ENCODE measurements at regions not wholly inside any gene's neighbourhood (a gene's known extent, or its start where the extent isn't known, plus 50 kb on each side); places are given as distances from the start of the nearest gene placed in this dataset.

GRCh38 chr9:88784960-88785359, 206.3 kb upstream of the S1PR3 start:
- H2AFZ ChIP-seq (ENCODE audit: low read depth, low read length), result no peak overlapping the region
- BruUV-seq (replicated peaks), result no TSS peak
- H3K79me2 ChIP-seq (ENCODE audit: control insufficient read depth, insufficient read depth, low read length), result no peaks in the 10 kb centered on the region
- H3K27me3 ChIP-seq (ENCODE audit: control insufficient read depth in 2 of 2, insufficient read depth in 2 of 2, low read length in 2 of 2), result no peaks in the 10 kb centered on the region
- dilution Hi-C loops (cut with MboI; ENCODE audit: extremely low pct_ligation_motif_present, low sequenced_read_pairs) (no loop called here), intact Hi-C loops (cut with micrococcal nuclease) (no loop called here)
- no peak overlapping the region for H3K9ac ChIP-seq (replicated peaks; ENCODE audit: extremely low read depth, insufficient read depth, low read length)
- ChIA-PET POLR2A (no interaction called here), CTCF (no interaction called here)
- H4K20me1 ChIP-seq (replicated peaks; ENCODE audit: control insufficient read depth, extremely low read depth, insufficient read depth, low read length), result no peaks in the 10 kb centered on the region
- H3K4me3 ChIP-seq (replicated peaks in 1 of 3; ENCODE audit: insufficient read depth in 1 of 3, low read depth in 1 of 3, low read length in 3 of 3), result no peak overlapping the region
- no peak for TF ChIP-seq EZH2 (IDR thresholded peaks at IDR 0.05; ENCODE audit: borderline replicate concordance, low read depth, low read length, severe bottlenecking)
- no peak for TF ChIP-seq CTCF (IDR thresholded peaks at IDR 0.05; ENCODE audit: extremely low read depth in 1 of 2, insufficient read depth in 1 of 2, low read depth in 1 of 2, low read length in 2 of 2)
- TF ChIP-seq GATA2 (IDR thresholded peaks at IDR 0.05; ENCODE audit: insufficient read depth, insufficient read length, low read depth, low read length), result no peak
- no peak for TF ChIP-seq POLR2A (IDR thresholded peaks at IDR 0.05; ENCODE audit: low read depth, low read length)
- TF ChIP-seq MAX (IDR thresholded peaks at IDR 0.05; ENCODE audit: insufficient read depth, insufficient read length), result no peak
- TF ChIP-seq MYC (IDR thresholded peaks at IDR 0.05; ENCODE audit: low read depth, low read length), result no peak
- no peak for TF ChIP-seq POLR2AphosphoS5 (IDR thresholded peaks at IDR 0.05; ENCODE audit: insufficient read depth, low read depth, low read length)
- no peak for TF ChIP-seq JUN (IDR thresholded peaks at IDR 0.05; ENCODE audit: borderline replicate concordance, insufficient read depth, insufficient read length, low read depth)
- no peak for TF ChIP-seq FOS (IDR thresholded peaks at IDR 0.05; ENCODE audit: borderline replicate concordance, insufficient read depth, low read length)
- no peak overlapping the region for H3K4me2 ChIP-seq (ENCODE audit: insufficient read depth, low read length)
- no peak for DNase-seq (ENCODE audit: low read depth, low spot score)
- no peaks in the 10 kb centered on the region for H3K36me3 ChIP-seq (ENCODE audit: control insufficient read depth in 2 of 2, extremely low read depth in 1 of 2, insufficient read depth in 2 of 2, low read length in 2 of 2)
- no peaks in the 10 kb centered on the region for H3K9me1 ChIP-seq (replicated peaks; ENCODE audit: control insufficient read depth, extremely low read depth, insufficient read depth, low read length)
- FAIRE-seq, result no peak
- peaks cover 13% of the 10 kb centered on the region for H3K4me1 ChIP-seq (ENCODE audit: control insufficient read depth, extremely low read depth, insufficient read depth, low read length)
- H3K9me3 ChIP-seq (replicated peaks; ENCODE audit: control insufficient read depth, insufficient read depth, low read length), result no peaks in the 10 kb centered on the region
- no peak overlapping the region for H3K27ac ChIP-seq (ENCODE audit: insufficient read depth, low read depth, low read length)

All from endothelial cell of umbilical vein (primary cell).